GDM1 (cell line): ENCODE measurements at regions not wholly inside any gene's neighbourhood (a gene's known extent, or its start where the extent isn't known, plus 50 kb on each side); places are given as distances from the start of the nearest gene placed in this dataset.

ENCODE experiments used
- DNase-seq: peaks from one replicate; lab custom pipeline; 2025; lab: John Stamatoyannopoulos, UW

- DNase-seq, result no peak
These were observed 53.7 kb upstream of the SMAD1 start for GRCh38 chr4:145427991-145428390.

- DNase-seq, result no peak
These were observed 54.4 kb upstream of the SMAD1 start for GRCh38 chr4:145427221-145427620.

- DNase-seq, result no peak
These were observed 58.5 kb upstream of the SMAD1 start for GRCh38 chr4:145423017-145423708.

GRCh38 chr4:145420595-145421214 is 60.9 kb upstream of the SMAD1 start:
- DNase-seq, result no peak

GRCh38 chr4:145418739-145419138 is 62.9 kb upstream of the SMAD1 start:
- DNase-seq, result no peak

- DNase-seq, result no peak
These were observed 64.1 kb upstream of the SMAD1 start for GRCh38 chr4:145417348-145418130.

- DNase-seq, result no peak
These were observed 66.8 kb upstream of the SMAD1 start for GRCh38 chr4:145414841-145415240.

- no peak for DNase-seq
These were observed 67.4 kb upstream of the SMAD1 start for GRCh38 chr4:145414226-145414625.

GRCh38 chr4:145406970-145407369 is 74.7 kb upstream of the SMAD1 start:
- no peak for DNase-seq

GRCh38 chr4:145404761-145405160 is 76.9 kb upstream of the SMAD1 start:
- DNase-seq, result no peak

- DNase-seq, result no peak
These were observed 85.1 kb upstream of the SMAD1 start for GRCh38 chr4:145396581-145396980.

- no peak for DNase-seq
These were observed 91.1 kb upstream of the SMAD1 start for GRCh38 chr4:145390571-145390970.

GRCh38 chr4:145389550-145389949 is 92.1 kb upstream of the SMAD1 start:
- DNase-seq, result no peak

- no peak for DNase-seq
These were observed 93.6 kb upstream of the SMAD1 start for GRCh38 chr4:145388043-145388442.

- no peak for DNase-seq
These were observed 94.6 kb upstream of the SMAD1 start for GRCh38 chr4:145387079-145387478.

GRCh38 chr4:145381163-145381562 is 100.5 kb upstream of the SMAD1 start:
- DNase-seq, result no peak

- DNase-seq, result no peak
These were observed 101.5 kb upstream of the SMAD1 start for GRCh38 chr4:145380123-145380522.

- DNase-seq, result no peak
These were observed 106.2 kb upstream of the SMAD1 start for GRCh38 chr4:145375416-145375815.

GRCh38 chr4:145352438-145353145 is 129.1 kb upstream of the SMAD1 start:
- no peak for DNase-seq

- DNase-seq, result no peak
These were observed 129.7 kb upstream of the SMAD1 start for GRCh38 chr4:145351922-145352321.

GRCh38 chr4:145351162-145351561 is 130.5 kb upstream of the SMAD1 start:
- DNase-seq, result no peak

- no peak for DNase-seq
These were observed 133.4 kb upstream of the SMAD1 start for GRCh38 chr4:145348291-145348690.

- no peak for DNase-seq
These were observed 134.0 kb upstream of the SMAD1 start for GRCh38 chr4:145347684-145348083.
